Keratinocyte (primary cell): ENCODE measurements at regions not wholly inside any gene's neighbourhood (a gene's known extent, or its start where the extent isn't known, plus 50 kb on each side); places are given as distances from the start of the nearest gene placed in this dataset.
"Not testable (repeated sequence)": the region's sequence is repeated elsewhere in the genome, so short reads cannot be mapped to it uniquely, and the experiment has no call there.

ENCODE experiments used
- DNase-seq: peaks from one replicate; pipeline ENCODE4 v3.0.0-alpha.2; 2011; ENCODE audit warnings: low read depth, missing footprints, low spot score
- FAIRE-seq: peaks from 2 replicates; lab custom pipeline; 2011; peaks lifted over from hg19 to GRCh38; lab: Jason Lieb, UNC
- H2AFZ ChIP-seq: 2 replicates; pipeline ENCODE4 v1.6.0; 2012; ENCODE audit warnings: low read length, control low read depth, inconsistent platforms; ENCODE audit not compliant: control insufficient read depth
- H3K27ac ChIP-seq: 2 replicates; pipeline ENCODE4 v1.5.1; 2011; ENCODE audit warnings: low read length; ENCODE audit not compliant: control insufficient read depth, insufficient read depth
- H3K27me3 ChIP-seq: 3 replicates; pipeline ENCODE4 v1.6.0; 2011; ENCODE audit warnings: low read length; ENCODE audit not compliant: control insufficient read depth, insufficient read depth; ENCODE audit errors: extremely low read depth
- H3K36me3 ChIP-seq, 2 experiments: 2 replicates in 1 of 2; 3 replicates in 1 of 2; pipeline ENCODE4 v1.5.1; 2011; ENCODE audit warnings: low read length in 2 of 2, mild to moderate bottlenecking in 1 of 2; ENCODE audit not compliant: control insufficient read depth in 2 of 2, insufficient read depth in 2 of 2; ENCODE audit errors: extremely low read depth in 1 of 2
- H3K4me1 ChIP-seq: 3 replicates; pipeline ENCODE4 v1.5.1; 2011; ENCODE audit warnings: low read length; ENCODE audit not compliant: control insufficient read depth, insufficient read depth; ENCODE audit errors: extremely low read depth
- H3K4me2 ChIP-seq: 3 replicates; pipeline ENCODE4 v1.6.0; 2011; ENCODE audit warnings: low read depth, low read length; ENCODE audit not compliant: control insufficient read depth, insufficient read depth; ENCODE audit errors: extremely low read depth
- H3K4me3 ChIP-seq, 3 experiments: fragments of 200-600 bp in 1 of 3; sonication (generic) in 1 of 3; 2 replicates in 2 of 3; 3 replicates in 1 of 3; pipeline ENCODE4 v1.5.1; 2011 to 2016; ENCODE audit warnings: low read length in 3 of 3, mild to moderate bottlenecking in 3 of 3, control low read depth in 2 of 3, inconsistent platforms in 1 of 3, low read depth in 1 of 3, mixed read lengths in 1 of 3, mixed run types in 1 of 3, moderate library complexity in 1 of 3; ENCODE audit not compliant: control insufficient read depth in 2 of 3, insufficient read depth in 2 of 3; ENCODE audit errors: extremely low read depth in 1 of 3
- H3K79me2 ChIP-seq: 2 replicates; pipeline ENCODE4 v1.6.0; 2012; ENCODE audit warnings: low read length; ENCODE audit not compliant: control insufficient read depth, insufficient read depth
- H3K9ac ChIP-seq: 3 replicates; pipeline ENCODE4 v1.6.0; 2011; ENCODE audit warnings: low read length; ENCODE audit not compliant: control insufficient read depth, insufficient read depth; ENCODE audit errors: extremely low read depth
- H3K9me1 ChIP-seq: 3 replicates; pipeline ENCODE4 v1.6.0; 2011; ENCODE audit warnings: low read length; ENCODE audit not compliant: control insufficient read depth, insufficient read depth; ENCODE audit errors: extremely low read depth
- H3K9me3 ChIP-seq: 2 replicates; pipeline ENCODE4 v1.5.1; 2012; ENCODE audit warnings: low read depth, low read length; ENCODE audit not compliant: control insufficient read depth
- H4K20me1 ChIP-seq: 3 replicates; pipeline ENCODE4 v1.6.0; 2011; ENCODE audit warnings: low read length; ENCODE audit not compliant: control insufficient read depth, insufficient read depth; ENCODE audit errors: extremely low read depth
- CTCF ChIP-seq, 3 experiments: IDR thresholded peaks in 1 of 3; conservative IDR thresholded peaks in 1 of 3; optimal IDR thresholded peaks in 1 of 3; 2 replicates in 2 of 3; 3 replicates in 1 of 3; pipeline versions ENCODE3 to v1.5.1; 2011; ENCODE audit warnings: low read length in 3 of 3, mild to moderate bottlenecking in 3 of 3, moderate library complexity in 2 of 3, control low read depth in 1 of 3, inconsistent platforms in 1 of 3; ENCODE audit not compliant: insufficient read depth in 2 of 3; ENCODE audit errors: extremely low read depth in 1 of 3
- EZH2 ChIP-seq: IDR thresholded peaks from one replicate; pipeline ENCODE4 v1.6.1; 2012; ENCODE audit warnings: inconsistent platforms, mild to moderate bottlenecking, low read length, moderate library complexity
- dilution Hi-C: fragments of 300-500 bp; cut with MboI; formaldehyde crosslinking; loops from one replicate; pipeline ENCODE4 v1.7.0; 2020; ENCODE audit warnings: low sequenced_read_pairs; ENCODE audit not compliant: extremely low pct_ligation_motif_present

- FAIRE-seq (no peak), DNase-seq (no peak)
- no peak overlapping the region for H3K27ac ChIP-seq
- no peak overlapping the region for H3K9ac ChIP-seq
- TF ChIP-seq CTCF (optimal IDR thresholded peaks at IDR 0.05 in 1 of 3, IDR thresholded peaks at IDR 0.05 in 1 of 3, conservative IDR thresholded peaks at IDR 0.05 in 1 of 3; ENCODE audit: extremely low read depth in 1 of 3, insufficient read depth in 2 of 3, low read length in 3 of 3), result no peak
- no peak for TF ChIP-seq EZH2
- H3K36me3 ChIP-seq, result no peaks in the 10 kb centered on the region
- no peaks in the 10 kb centered on the region for H3K4me1 ChIP-seq
- H2AFZ ChIP-seq, result no peak overlapping the region
- no peaks in the 10 kb centered on the region for H4K20me1 ChIP-seq
- H3K4me2 ChIP-seq, result no peak overlapping the region
- dilution Hi-C loops, result no loop called here
- H3K79me2 ChIP-seq, result no peaks in the 10 kb centered on the region
- no peak overlapping the region for H3K4me3 ChIP-seq
- no peaks in the 10 kb centered on the region for H3K9me3 ChIP-seq
- H3K9me1 ChIP-seq, result no peaks in the 10 kb centered on the region
- no peaks in the 10 kb centered on the region for H3K27me3 ChIP-seq
Observed at GRCh38 chr14:38544776-38545175, 288.9 kb upstream of the CLEC14A start.

GRCh38 chr14:38543851-38544250 lies 288.0 kb upstream of the CLEC14A start:
- H3K9ac ChIP-seq, H3K27ac ChIP-seq, H3K9me3 ChIP-seq, H3K36me3 ChIP-seq, H3K79me2 ChIP-seq, H3K9me1 ChIP-seq, H3K4me2 ChIP-seq, H4K20me1 ChIP-seq, H3K4me3 ChIP-seq, dilution Hi-C loops, H3K27me3 ChIP-seq, H2AFZ ChIP-seq, H3K4me1 ChIP-seq, FAIRE-seq, DNase-seq: not testable (repeated sequence)

- H3K4me3 ChIP-seq, H3K4me1 ChIP-seq, H3K9me1 ChIP-seq, H3K9ac ChIP-seq, dilution Hi-C loops, DNase-seq, H3K79me2 ChIP-seq, H3K36me3 ChIP-seq, H3K27ac ChIP-seq, H3K27me3 ChIP-seq, H3K4me2 ChIP-seq, H3K9me3 ChIP-seq, H2AFZ ChIP-seq, H4K20me1 ChIP-seq, FAIRE-seq: not testable (repeated sequence)
Observed at GRCh38 chr14:38538053-38538452, 282.2 kb upstream of the CLEC14A start.
